ENCODE measurements at regions not wholly inside any gene's neighbourhood (a gene's known extent, or its start where the extent isn't known, plus 50 kb on each side); places are given as distances from the start of the nearest gene placed in this dataset.

GRCh38 chr1:185497177-185497576 is 180.1 kb upstream of the IVNS1ABP start:
- Histone ChIP-seq H3K9me3 (no peaks in the 10 kb centered on the region), H3K4me1 (no peaks in the 10 kb centered on the region), H3K4me2 (no peak overlapping the region), H3K4me3 (no peak overlapping the region), H3K27ac (no peak overlapping the region)
- ATAC-seq (no peak), DNase-seq (ENCODE audit: low read depth in 1 of 2, low spot score in 1 of 2) (no peak), FAIRE-seq (no peak)
- CTCF ChIA-PET = interaction anchor here (1.0 kb wide), 1 partner anchor 12 kb away, joined by 4 read pairs; no protein-coding TSS in a partner anchor
- POLR2A ChIA-PET = interaction anchor here (0.7 kb wide), 1 partner anchor 14 kb away, joined by 6 read pairs; no protein-coding TSS in a partner anchor
- TF ChIP-seq HDAC2 (IDR thresholded peaks at IDR 0.05) (no peak), RAD21 (conservative IDR thresholded peaks at IDR 0.05 in 1 of 2, IDR thresholded peaks at IDR 0.05 in 1 of 2) (no peak), CBX2 (IDR thresholded peaks at IDR 0.05; ENCODE audit: borderline replicate concordance, low read depth) (no peak), ZFP36 (IDR thresholded peaks at IDR 0.05; ENCODE audit: borderline replicate concordance, partially characterized antibody) (no peak)

DNA sequence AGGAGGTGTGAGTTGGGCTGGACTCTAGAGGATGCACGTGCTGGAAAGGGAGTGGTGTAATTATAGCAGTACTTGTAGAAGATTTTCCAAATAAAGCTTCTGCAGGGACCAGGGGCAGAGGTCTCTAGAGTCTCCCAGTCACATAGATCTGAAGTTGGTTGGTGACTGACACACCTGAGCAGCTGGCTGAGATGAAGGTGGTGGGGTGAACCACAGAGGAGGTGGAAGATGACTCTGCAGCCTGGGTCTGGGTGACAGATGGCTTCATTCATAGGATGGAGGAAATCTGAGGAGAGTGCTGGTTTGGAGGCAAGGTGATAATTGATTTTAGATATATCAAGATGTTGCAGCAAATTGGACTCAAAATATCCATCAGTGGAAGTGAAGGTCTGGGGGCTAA is 178.9 kb upstream of the IVNS1ABP start:
- POLR2A ChIA-PET = no interaction called here

GRCh38 chr1:185495007-185495406 is 178.0 kb upstream of the IVNS1ABP start:
- DNase-seq (ENCODE audit: low read depth in 1 of 2, low spot score in 1 of 2) = no peak
- TF ChIP-seq HOXB5 (CRISPR knock-in tag; IDR thresholded peaks at IDR 0.05) = no peak
- TF ChIP-seq SMC3 (IDR thresholded peaks at IDR 0.05) = no peak
- TF ChIP-seq NPAS2 (CRISPR knock-in tag; IDR thresholded peaks at IDR 0.05; ENCODE audit: borderline replicate concordance) = no peak
- no peak for TF ChIP-seq POLR2AphosphoS2 (conservative IDR thresholded peaks at IDR 0.05; ENCODE audit: low read length)
- TF ChIP-seq, protein P1, sequence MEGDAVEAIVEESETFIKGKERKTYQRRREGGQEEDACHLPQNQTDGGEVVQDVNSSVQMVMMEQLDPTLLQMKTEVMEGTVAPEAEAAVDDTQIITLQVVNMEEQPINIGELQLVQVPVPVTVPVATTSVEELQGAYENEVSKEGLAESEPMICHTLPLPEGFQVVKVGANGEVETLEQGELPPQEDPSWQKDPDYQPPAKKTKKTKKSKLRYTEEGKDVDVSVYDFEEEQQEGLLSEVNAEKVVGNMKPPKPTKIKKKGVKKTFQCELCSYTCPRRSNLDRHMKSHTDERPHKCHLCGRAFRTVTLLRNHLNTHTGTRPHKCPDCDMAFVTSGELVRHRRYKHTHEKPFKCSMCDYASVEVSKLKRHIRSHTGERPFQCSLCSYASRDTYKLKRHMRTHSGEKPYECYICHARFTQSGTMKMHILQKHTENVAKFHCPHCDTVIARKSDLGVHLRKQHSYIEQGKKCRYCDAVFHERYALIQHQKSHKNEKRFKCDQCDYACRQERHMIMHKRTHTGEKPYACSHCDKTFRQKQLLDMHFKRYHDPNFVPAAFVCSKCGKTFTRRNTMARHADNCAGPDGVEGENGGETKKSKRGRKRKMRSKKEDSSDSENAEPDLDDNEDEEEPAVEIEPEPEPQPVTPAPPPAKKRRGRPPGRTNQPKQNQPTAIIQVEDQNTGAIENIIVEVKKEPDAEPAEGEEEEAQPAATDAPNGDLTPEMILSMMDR (IDR thresholded peaks at IDR 0.05) = no peak
- no peak for TF ChIP-seq MAZ (IDR thresholded peaks at IDR 0.05; ENCODE audit: borderline replicate concordance, low read depth, low read length)
- no peak for TF ChIP-seq TP53 (CRISPR knock-in tag; IDR thresholded peaks at IDR 0.05)
- no peak for TF ChIP-seq NR3C1 (IDR thresholded peaks at IDR 0.05)
- no peak for TF ChIP-seq HEYL (CRISPR knock-in tag; IDR thresholded peaks at IDR 0.05)
- no peak for TF ChIP-seq ZFP36 (IDR thresholded peaks at IDR 0.05; ENCODE audit: borderline replicate concordance, partially characterized antibody)
- no peak for TF ChIP-seq KDM1A (IDR thresholded peaks at IDR 0.05; ENCODE audit: low read depth)
- no peak for TF ChIP-seq RNF2 (IDR thresholded peaks at IDR 0.05; ENCODE audit: borderline replicate concordance, low read depth)
- TF ChIP-seq CHD4 (IDR thresholded peaks at IDR 0.05; ENCODE audit: borderline replicate concordance) = no peak
- CTCF ChIA-PET = no interaction called here
- POLR2A ChIA-PET = no interaction called here
- FAIRE-seq = no peak
- ATAC-seq = no peak
- H3K4me2 ChIP-seq = no peak overlapping the region
- H3K4me3 ChIP-seq = no peak overlapping the region
- no peak overlapping the region for H3K27ac ChIP-seq
- no peaks in the 10 kb centered on the region for H3K9me3 ChIP-seq
- no peaks in the 10 kb centered on the region for H3K4me1 ChIP-seq

More for the DNA sequence above, 178.9 kb upstream of the IVNS1ABP start:
- no peak for TF ChIP-seq JUNB (IDR thresholded peaks at IDR 0.05)
- TF ChIP-seq ESRRA (IDR thresholded peaks at IDR 0.05; ENCODE audit: borderline replicate concordance, low read length) = no peak
- no peak for TF ChIP-seq POLR2A (IDR thresholded peaks at IDR 0.05; ENCODE audit: low read length)
- no peak for TF ChIP-seq ELK1 (IDR thresholded peaks at IDR 0.05; ENCODE audit: low read depth, low read length)
- no peak for TF ChIP-seq HOXA7 (CRISPR knock-in tag; IDR thresholded peaks at IDR 0.05)
- no peak for TF ChIP-seq JUN (IDR thresholded peaks at IDR 0.05)
- TF ChIP-seq MAFK (IDR thresholded peaks at IDR 0.05; ENCODE audit: partially characterized antibody) = no peak
- no peak for TF ChIP-seq BCL3 (IDR thresholded peaks at IDR 0.05)
- no peak for TF ChIP-seq MAZ (IDR thresholded peaks at IDR 0.05; ENCODE audit: borderline replicate concordance, low read depth, low read length)
- no peak for TF ChIP-seq EHF (CRISPR knock-in tag; IDR thresholded peaks at IDR 0.05)
- TF ChIP-seq RARB (CRISPR knock-in tag; IDR thresholded peaks at IDR 0.05) = no peak
- TF ChIP-seq, protein P2, sequence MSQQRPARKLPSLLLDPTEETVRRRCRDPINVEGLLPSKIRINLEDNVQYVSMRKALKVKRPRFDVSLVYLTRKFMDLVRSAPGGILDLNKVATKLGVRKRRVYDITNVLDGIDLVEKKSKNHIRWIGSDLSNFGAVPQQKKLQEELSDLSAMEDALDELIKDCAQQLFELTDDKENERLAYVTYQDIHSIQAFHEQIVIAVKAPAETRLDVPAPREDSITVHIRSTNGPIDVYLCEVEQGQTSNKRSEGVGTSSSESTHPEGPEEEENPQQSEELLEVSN (IDR thresholded peaks at IDR 0.05; ENCODE audit: borderline replicate concordance, low read depth) = no peak
- TF ChIP-seq RFX5 (IDR thresholded peaks at IDR 0.05) = no peak
- TF ChIP-seq HOXB13 (CRISPR knock-in tag; IDR thresholded peaks at IDR 0.05; ENCODE audit: low read depth) = no peak
- no peak for TF ChIP-seq ZFP36 (IDR thresholded peaks at IDR 0.05; ENCODE audit: borderline replicate concordance, partially characterized antibody)
- TF ChIP-seq, protein P3, sequence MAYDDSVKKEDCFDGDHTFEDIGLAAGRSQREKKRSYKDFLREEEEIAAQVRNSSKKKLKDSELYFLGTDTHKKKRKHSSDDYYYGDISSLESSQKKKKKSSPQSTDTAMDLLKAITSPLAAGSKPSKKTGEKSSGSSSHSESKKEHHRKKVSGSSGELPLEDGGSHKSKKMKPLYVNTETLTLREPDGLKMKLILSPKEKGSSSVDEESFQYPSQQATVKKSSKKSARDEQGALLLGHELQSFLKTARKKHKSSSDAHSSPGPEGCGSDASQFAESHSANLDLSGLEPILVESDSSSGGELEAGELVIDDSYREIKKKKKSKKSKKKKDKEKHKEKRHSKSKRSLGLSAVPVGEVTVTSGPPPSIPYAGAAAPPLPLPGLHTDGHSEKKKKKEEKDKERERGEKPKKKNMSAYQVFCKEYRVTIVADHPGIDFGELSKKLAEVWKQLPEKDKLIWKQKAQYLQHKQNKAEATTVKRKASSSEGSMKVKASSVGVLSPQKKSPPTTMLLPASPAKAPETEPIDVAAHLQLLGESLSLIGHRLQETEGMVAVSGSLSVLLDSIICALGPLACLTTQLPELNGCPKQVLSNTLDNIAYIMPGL (CRISPR knock-in tag; IDR thresholded peaks at IDR 0.05; ENCODE audit: borderline replicate concordance) = no peak
- no peak for TF ChIP-seq HOXB5 (CRISPR knock-in tag; IDR thresholded peaks at IDR 0.05)
- no peak for TF ChIP-seq FOSL2 (IDR thresholded peaks at IDR 0.05)
- no peak for TF ChIP-seq FOSL2 (CRISPR knock-in tag; IDR thresholded peaks at IDR 0.05)
- DNase-seq (ENCODE audit: low read depth in 1 of 2, low spot score in 1 of 2) (no peak), FAIRE-seq (no peak), ATAC-seq (no peak)
- H3K4me1 ChIP-seq = no peaks in the 10 kb centered on the region
- H3K4me2 ChIP-seq = no peak overlapping the region
- H3K4me3 ChIP-seq = no peak overlapping the region
- H3K27ac ChIP-seq = no peak overlapping the region
- H3K9me3 ChIP-seq = no peaks in the 10 kb centered on the region
- CTCF ChIA-PET = interaction anchor here (1.0 kb wide), 1 partner anchor 41 kb away, joined by 3 read pairs; no protein-coding TSS in a partner anchor
- WGBS (ENCODE audit: missing lambda C conversion rate) = 23% methylated on average over 1 of the region's 1 CpG
